Prostate gland (tissue), 2 donors: ENCODE measurements at regions not wholly inside any gene's neighbourhood (a gene's known extent, or its start where the extent isn't known, plus 50 kb on each side); places are given as distances from the start of the nearest gene placed in this dataset.

ENCODE experiments used
- DNase-seq: peaks from one replicate; pipeline ENCODE4 v3.0.0-alpha.2; 2019; ENCODE audit warnings: low spot score
- H3K27ac ChIP-seq, 2 donors: fragments of 200-600 bp; sonication (generic); 2 replicates each; pipeline ENCODE4 v1.5.1; 2017 to 2019
- H3K27me3 ChIP-seq: fragments of 200-600 bp; sonication (generic); replicated peaks from 2 replicates; pipeline ENCODE4 v1.5.1; 2019; ENCODE audit not compliant: insufficient read depth
- H3K36me3 ChIP-seq, 2 donors: fragments of 200-600 bp; sonication (generic); 1 replicate in 1 of 2; 2 replicates in 1 of 2; pipeline versions ENCODE4 v1.5.1 to v1.8.1; 2017 to 2019
- H3K4me1 ChIP-seq: fragments of 200-600 bp; sonication (generic); replicated peaks from 2 replicates; pipeline ENCODE4 v1.5.1; 2019
- H3K4me3 ChIP-seq, 2 donors: fragments of 200-600 bp; sonication (generic); 2 replicates each; pipeline ENCODE4 v1.5.1; 2017 to 2019
- H3K9me3 ChIP-seq: fragments of 200-600 bp; sonication (generic); 2 replicates; pipeline ENCODE4 v1.5.1; 2017
- CTCF ChIP-seq, 4 experiments: fragments of 200-600 bp in 2 of 4; fragments of 450-650 bp in 2 of 4; sonication (generic) in 2 of 4; IDR thresholded peaks; 1 replicate in 3 of 4; 2 replicates in 1 of 4; pipeline ENCODE4 v1.5.1; 2016 to 2019; ENCODE audit warnings: antibody characterized with exemption in 4 of 4, mild to moderate bottlenecking in 2 of 4, moderate library complexity in 2 of 4
- POLR2A ChIP-seq: fragments of 450-650 bp; IDR thresholded peaks from one replicate; pipeline ENCODE4 v1.6.1; 2016; ENCODE audit warnings: antibody characterized with exemption, mild to moderate bottlenecking
- POLR2AphosphoS5 ChIP-seq: sonication (generic); formaldehyde crosslinking; IDR thresholded peaks from one replicate; pipeline ENCODE4 v1.6.1; 2017; ENCODE audit warnings: antibody characterized with exemption
- WGBS: methylation state at CpG from one replicate; pipeline ENCODE4 v1.1.5; 2018; 5-methylcytosine and 5-hydroxymethylcytosine counted together
- intact Hi-C: fragments of 100-400 bp; cut with DNase I; formaldehyde crosslinking; loops from one replicate; pipeline ENCODE4 v1.14.2; 2022

GRCh38 chr6:126477678-126478077 lies 137.8 kb downstream of the CENPW start:
- Histone ChIP-seq H3K27me3 (no peaks in the 10 kb centered on the region), H3K9me3 (no peaks in the 10 kb centered on the region), H3K36me3 (no peaks in the 10 kb centered on the region), H3K4me3 (no peak overlapping the region), H3K4me1 (no peaks in the 10 kb centered on the region), H3K27ac (no peak overlapping the region)
- no peak for DNase-seq
- 91% methylated on average over 1 of the region's 1 CpG for WGBS
- intact Hi-C loops = no loop called here
- no peak for TF ChIP-seq CTCF (IDR thresholded peaks at IDR 0.05)
- no peak for TF ChIP-seq POLR2A
- no peak for TF ChIP-seq POLR2AphosphoS5

GRCh38 chr6:126480268-126480667 lies 140.4 kb downstream of the CENPW start:
- whole genome bisulfite sequencing = 84% methylated on average over 2 of the region's 2 CpGs
- no peaks in the 10 kb centered on the region for H3K9me3 ChIP-seq
- DNase-seq = no peak
- no peaks in the 10 kb centered on the region for H3K4me1 ChIP-seq
- no peak overlapping the region for H3K27ac ChIP-seq
- no peaks in the 10 kb centered on the region for H3K36me3 ChIP-seq
- no peak for TF ChIP-seq POLR2AphosphoS5
- intact Hi-C loops = no loop called here
- H3K4me3 ChIP-seq = no peak overlapping the region
- no peaks in the 10 kb centered on the region for H3K27me3 ChIP-seq

- Histone ChIP-seq H3K4me1 (no peaks in the 10 kb centered on the region), H3K27me3 (no peaks in the 10 kb centered on the region), H3K36me3 (no peaks in the 10 kb centered on the region), H3K27ac (no peak overlapping the region), H3K4me3 (no peak overlapping the region), H3K9me3 (no peaks in the 10 kb centered on the region)
- 90% methylated on average over 1 of the region's 1 CpG for WGBS
- no peak for DNase-seq
- intact Hi-C loops = no loop called here
- TF ChIP-seq POLR2AphosphoS5 = no peak
- no peak for TF ChIP-seq CTCF (IDR thresholded peaks at IDR 0.05)
- no peak for TF ChIP-seq POLR2A
Measured at GRCh38 chr6:126481319-126481718, 141.4 kb downstream of the CENPW start.

- Histone ChIP-seq H3K9me3 (no peaks in the 10 kb centered on the region), H3K36me3 (no peaks in the 10 kb centered on the region), H3K4me3 (no peak overlapping the region), H3K4me1 (no peaks in the 10 kb centered on the region), H3K27me3 (no peaks in the 10 kb centered on the region), H3K27ac (no peak overlapping the region)
- intact Hi-C loops = no loop called here
- WGBS = 97% methylated on average over 9 of the region's 9 CpGs
- no peak for DNase-seq
- TF ChIP-seq CTCF (IDR thresholded peaks at IDR 0.05) = no peak
- TF ChIP-seq POLR2A = no peak
- no peak for TF ChIP-seq POLR2AphosphoS5
Measured at GRCh38 chr6:126504792-126505191, 164.9 kb downstream of the CENPW start.

- Histone ChIP-seq H3K27me3 (no peaks in the 10 kb centered on the region), H3K4me3 (no peak overlapping the region), H3K9me3 (no peaks in the 10 kb centered on the region), H3K4me1 (no peaks in the 10 kb centered on the region), H3K27ac (no peak overlapping the region), H3K36me3 (no peaks in the 10 kb centered on the region)
- TF ChIP-seq CTCF (IDR thresholded peaks at IDR 0.05) = no peak
- no peak for TF ChIP-seq POLR2A
- DNase-seq = no peak
- intact Hi-C loops = no loop called here
- 59% methylated on average over 1 of the region's 1 CpG for WGBS
Measured at GRCh38 chr6:126513198-126513597, 173.3 kb downstream of the CENPW start.
